ENCODE measurements at regions not wholly inside any gene's neighbourhood (a gene's known extent, or its start where the extent isn't known, plus 50 kb on each side); places are given as distances from the start of the nearest gene placed in this dataset.

- H3K4me3 ChIP-seq (ENCODE audit: low read depth, low read length) = no peak overlapping the region
- TF ChIP-seq CTCF (conservative IDR thresholded peaks at IDR 0.05; ENCODE audit: low read depth, low read length) = no peak
Measured at GRCh38 chr7:10596827-10597226, 376.8 kb upstream of the PHF14 start.

GRCh38 chr7:10604128-10604527 lies 369.5 kb upstream of the PHF14 start:
- no peak for TF ChIP-seq CTCF (conservative IDR thresholded peaks at IDR 0.05; ENCODE audit: low read depth, low read length)
- H3K4me3 ChIP-seq (ENCODE audit: low read depth, low read length) = no peak overlapping the region
- DNase-seq (ENCODE audit: low read depth) = no peak

More at GRCh38 chr7:10596827-10597226, 376.8 kb upstream of the PHF14 start:
- DNase-seq (ENCODE audit: low read depth) = no peak

GRCh38 chr7:10612950-10613349 lies 360.7 kb upstream of the PHF14 start:
- no peak for TF ChIP-seq CTCF (conservative IDR thresholded peaks at IDR 0.05; ENCODE audit: low read depth, low read length)
- DNase-seq (ENCODE audit: low read depth) = no peak
- no peak overlapping the region for H3K4me3 ChIP-seq (ENCODE audit: low read depth, low read length)

DNA sequence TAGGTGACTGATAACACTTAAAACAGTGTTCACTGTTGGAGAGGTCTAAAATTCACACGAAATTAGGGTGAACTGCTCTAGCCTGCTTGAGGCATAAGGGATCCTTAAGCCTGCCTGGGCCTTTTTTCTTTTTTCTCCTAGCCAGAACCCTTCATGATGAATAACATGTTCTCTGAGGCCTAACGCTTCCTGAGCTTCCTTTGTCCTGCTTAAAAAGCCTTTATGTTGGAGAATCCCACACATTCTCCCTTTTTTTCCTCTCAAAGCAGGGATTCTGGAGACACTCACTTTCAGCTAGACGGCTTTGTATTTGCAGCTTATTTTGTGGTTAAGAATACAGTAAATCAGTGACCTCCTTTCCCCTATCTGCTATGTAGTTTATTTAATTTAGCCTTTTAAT lies 354.7 kb upstream of the PHF14 start:
- no peak for DNase-seq (ENCODE audit: low read depth)
- no peak overlapping the region for H3K4me3 ChIP-seq (ENCODE audit: low read depth, low read length)
- TF ChIP-seq CTCF (conservative IDR thresholded peaks at IDR 0.05; ENCODE audit: low read depth, low read length) = no peak

GRCh38 chr7:10632712-10633111 lies 341.0 kb upstream of the PHF14 start:
- DNase-seq (ENCODE audit: low read depth) = no peak
- H3K4me3 ChIP-seq (ENCODE audit: low read depth, low read length) = no peak overlapping the region

GRCh38 chr7:10634239-10634638 lies 339.4 kb upstream of the PHF14 start:
- no peak for DNase-seq (ENCODE audit: low read depth)
- no peak for TF ChIP-seq CTCF (conservative IDR thresholded peaks at IDR 0.05; ENCODE audit: low read depth, low read length)
- no peak overlapping the region for H3K4me3 ChIP-seq (ENCODE audit: low read depth, low read length)

More at GRCh38 chr7:10632712-10633111, 341.0 kb upstream of the PHF14 start:
- TF ChIP-seq CTCF (conservative IDR thresholded peaks at IDR 0.05; ENCODE audit: low read depth, low read length) = no peak

- no peak for TF ChIP-seq CTCF (conservative IDR thresholded peaks at IDR 0.05; ENCODE audit: low read depth, low read length)
Measured at GRCh38 chr7:10637991-10638390, 335.7 kb upstream of the PHF14 start.

More at GRCh38 chr7:10637991-10638390, 335.7 kb upstream of the PHF14 start:
- no peak for DNase-seq (ENCODE audit: low read depth)
- no peak overlapping the region for H3K4me3 ChIP-seq (ENCODE audit: low read depth, low read length)

Measured in choroid plexus epithelial cell (primary cell).